HUDEP-2 (cell line): ENCODE measurements at regions not wholly inside any gene's neighbourhood (a gene's known extent, or its start where the extent isn't known, plus 50 kb on each side); places are given as distances from the start of the nearest gene placed in this dataset.
"Not testable (repeated sequence)": the region's sequence is repeated elsewhere in the genome, so short reads cannot be mapped to it uniquely, and the experiment has no call there.

Experiments used
- DNase-seq, 76 experiments: peaks; one replicate each; lab custom pipeline; 2025; ENCODE audit not compliant: unreplicated experiment in 76 of 76; lab: John Stamatoyannopoulos, UW

DNA sequence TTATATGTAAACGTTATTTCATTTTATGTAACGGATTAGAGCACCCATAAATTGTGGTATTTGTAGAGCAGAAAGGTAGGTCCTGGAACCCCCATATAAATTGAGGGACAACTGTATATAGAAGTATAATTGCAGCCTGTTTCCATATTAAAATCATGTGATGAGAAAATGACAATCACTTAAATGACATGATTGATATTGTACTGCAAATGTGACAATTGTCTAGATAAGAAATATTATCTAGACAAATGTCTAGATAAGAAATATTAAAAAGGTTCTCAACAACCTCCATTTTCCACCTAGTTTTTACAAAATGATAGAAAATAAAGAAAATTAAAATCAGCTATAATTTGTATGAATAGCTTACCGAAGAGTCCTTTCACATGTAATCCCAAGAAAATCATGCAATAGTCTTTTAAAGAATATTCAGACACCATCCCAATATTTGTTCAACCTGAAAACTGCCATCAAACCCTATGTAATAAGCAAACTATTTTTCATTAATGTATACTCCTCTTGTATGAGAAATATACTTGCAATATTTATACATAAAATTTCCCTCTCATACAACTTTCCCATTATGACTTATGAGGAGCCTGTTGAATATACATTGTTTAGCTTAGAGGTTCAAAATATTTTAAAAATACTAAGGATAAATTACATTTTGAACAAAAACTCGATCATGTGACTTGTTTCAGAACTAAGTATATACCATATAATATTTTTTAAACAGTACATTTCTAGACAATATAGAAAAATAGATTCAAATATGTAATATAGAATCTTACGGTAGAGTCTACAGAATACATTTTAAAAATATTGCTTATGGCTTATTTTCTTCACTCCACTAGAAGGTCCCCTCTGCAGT is 153.2 kb downstream of the CRPPA start:
- DNase-seq: no peak

DNA sequence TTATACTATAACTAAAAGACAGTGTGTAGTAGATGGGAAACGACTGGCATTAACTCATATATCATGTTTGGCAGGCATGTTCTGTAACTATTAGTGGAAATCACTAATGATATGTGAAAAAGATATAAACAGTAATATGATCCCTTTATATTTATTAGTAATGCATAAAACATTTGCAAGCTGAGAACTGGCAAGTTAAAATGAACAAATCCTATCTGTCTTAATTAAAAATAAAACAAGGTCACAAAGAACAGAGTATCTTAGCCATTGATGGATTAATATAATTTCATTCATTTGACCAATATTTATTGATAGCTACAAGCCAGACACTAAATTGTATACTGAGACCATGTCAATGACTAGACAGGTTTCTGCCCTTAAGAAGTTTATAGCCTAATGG is 154.5 kb downstream of the CRPPA start:
- no peak for DNase-seq

DNA sequence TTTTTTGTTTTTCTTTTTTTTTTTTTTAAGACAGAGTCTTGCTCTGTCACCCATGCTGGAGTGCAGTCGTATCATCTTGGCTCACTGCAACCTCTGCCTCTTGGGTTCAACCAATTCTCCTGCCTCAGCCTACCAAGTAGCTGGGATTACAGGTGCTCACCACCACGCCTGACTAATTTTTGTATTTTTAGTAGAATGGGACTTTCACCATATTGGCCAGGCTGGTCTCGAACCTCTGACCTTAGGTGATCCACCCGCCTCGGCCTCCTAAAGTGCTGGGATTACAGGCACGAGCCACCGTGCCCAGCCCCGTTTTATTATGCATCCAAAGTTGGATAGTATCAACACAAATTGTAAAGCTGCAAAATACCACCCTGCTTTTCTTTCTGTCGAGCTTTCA is 154.9 kb downstream of the CRPPA start:
- not testable (repeated sequence) for DNase-seq

DNA sequence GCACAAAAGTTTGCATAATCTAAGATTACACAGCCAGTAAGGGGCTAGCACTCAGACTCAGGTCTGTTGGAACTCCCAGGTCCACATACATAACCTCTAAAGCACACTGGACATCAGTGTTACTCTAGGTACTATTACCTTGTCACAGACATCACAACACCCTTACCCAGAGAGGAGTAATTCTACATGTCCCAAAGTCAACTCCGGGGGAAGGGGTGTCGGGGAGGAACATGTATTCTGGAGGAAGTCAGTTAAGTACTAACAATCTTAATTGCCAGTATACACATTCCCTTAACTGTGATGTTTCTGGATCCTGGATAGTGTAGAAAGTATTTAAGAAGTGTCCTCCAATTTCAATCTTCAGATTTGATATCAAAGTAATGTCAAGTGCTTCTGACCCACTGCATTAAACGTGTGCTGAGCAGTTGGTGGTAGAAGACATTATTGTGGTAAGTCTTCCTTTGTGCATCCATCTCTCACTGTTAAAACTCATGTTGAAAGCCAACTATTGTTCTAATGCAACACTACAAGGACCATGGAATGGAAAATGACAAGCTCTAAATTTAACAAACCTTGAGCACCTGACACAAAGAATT is 155.4 kb downstream of the CRPPA start:
- no peak for DNase-seq

DNA sequence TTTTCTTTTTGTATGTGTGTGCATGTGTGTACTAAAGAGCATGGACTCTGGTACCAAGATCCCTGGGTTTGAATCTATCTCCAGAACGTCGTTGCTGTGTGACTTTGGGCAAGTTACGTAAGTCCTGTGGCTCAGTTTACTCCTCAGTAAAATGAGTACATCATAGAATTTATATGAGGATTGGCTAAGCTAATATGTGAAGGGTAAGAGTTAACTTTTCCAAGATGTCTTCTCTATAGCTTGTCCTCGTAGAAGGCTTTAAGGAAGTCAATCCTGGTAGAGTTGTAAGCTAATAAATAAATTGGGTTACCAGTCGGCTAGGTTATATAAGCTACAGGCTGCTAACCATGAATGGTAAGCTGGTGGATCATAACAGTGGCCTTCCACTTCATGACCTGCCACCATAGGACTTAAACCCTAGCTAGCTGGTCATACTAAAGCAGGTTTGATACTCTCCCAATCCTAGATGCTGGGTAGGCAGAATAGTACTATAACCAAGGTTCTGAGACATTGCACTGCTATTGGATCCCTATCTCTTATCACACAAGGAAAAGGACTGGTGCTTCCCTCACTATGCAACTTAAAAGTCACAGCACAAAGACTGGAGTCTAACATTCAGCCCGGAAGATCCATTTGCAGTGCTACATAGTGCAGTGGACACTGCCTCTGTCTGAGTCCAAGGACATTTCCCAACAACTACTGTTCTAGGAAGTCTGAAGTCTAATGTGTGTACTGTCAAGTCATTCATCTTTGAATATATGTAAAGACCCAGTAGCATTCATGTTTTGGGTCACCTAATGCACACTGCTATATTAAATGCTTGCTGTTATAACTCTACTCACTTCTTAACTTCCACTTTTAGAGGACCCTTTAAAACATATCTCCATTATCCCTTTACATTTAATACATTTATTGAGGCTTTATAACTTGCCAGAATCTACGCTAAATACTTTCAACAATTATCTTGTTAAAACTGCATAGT is 156.2 kb downstream of the CRPPA start:
- DNase-seq: no peak

DNA sequence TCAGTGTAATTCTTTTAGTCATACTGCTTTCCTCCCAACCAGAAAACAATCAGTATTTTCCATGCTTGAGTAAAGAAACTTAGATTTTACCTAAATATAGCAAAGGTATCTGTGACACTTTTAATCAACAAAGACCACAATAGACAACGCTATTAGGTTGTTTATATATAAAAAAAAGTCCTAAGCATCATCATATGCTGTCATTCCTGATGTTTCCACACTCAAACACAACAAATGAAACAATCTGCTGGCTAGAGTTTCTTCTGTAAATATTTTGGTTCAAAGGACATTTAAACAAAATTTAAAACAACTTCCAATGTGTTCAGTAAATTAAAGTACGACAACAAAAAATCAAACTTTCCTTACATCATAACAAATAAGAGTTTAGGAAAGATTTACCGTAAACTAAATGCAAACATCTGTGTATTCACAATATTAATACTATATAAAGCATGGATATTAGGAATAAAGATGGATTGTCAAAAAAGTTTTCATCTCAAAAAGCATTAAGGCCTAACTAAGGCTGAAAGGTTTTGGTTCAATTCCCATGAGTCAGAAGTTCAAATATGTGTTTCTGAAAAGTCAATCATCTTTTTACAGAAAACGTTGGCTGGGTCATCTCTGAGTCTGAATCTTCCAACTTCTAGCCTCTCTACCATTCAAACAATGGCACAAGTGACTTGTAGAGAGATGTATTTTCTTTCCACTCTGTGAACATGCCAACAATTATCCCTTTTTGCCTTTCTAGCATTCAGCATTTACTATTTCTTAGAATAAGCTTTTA is 157.1 kb downstream of the CRPPA start:
- no peak for DNase-seq

DNA sequence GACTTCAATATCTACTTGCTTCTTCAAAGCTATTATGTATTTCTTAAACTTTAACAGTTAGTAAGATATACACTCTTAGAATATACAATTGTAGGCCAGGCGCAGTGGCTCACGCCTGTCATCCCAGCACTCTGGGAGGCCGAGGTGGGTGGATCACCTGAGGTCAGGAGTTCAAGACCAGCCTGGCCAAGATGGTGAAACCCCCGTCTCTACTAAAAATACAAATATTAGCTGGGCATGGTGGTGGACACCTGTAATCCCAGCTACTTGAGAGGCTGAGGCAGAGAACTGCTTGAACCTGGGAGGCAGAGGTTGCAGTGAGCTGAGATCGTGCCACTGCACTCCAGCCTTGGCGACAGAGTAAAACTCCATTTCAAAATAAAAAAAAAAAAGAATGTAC is 158.0 kb downstream of the CRPPA start:
- DNase-seq: not testable (repeated sequence)

DNA sequence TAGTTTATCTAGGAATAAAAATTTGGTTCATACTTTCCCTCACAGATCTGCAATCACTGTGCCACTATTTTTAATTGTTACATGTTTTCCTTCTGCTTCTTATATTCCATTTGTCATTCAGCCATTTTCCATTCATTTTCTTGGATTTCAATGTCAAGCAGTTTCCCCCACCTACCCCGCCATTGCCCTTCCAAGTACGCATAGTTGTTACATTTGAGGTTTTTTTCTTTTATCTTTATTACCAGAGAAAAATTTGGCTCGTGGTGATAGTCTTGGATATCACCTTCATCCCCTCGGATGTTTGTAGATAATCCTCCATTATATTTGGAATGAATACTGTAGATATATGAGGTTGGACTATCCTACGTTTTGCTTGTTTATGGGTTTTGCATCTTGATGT is 159.7 kb downstream of the CRPPA start:
- no peak for DNase-seq

DNA sequence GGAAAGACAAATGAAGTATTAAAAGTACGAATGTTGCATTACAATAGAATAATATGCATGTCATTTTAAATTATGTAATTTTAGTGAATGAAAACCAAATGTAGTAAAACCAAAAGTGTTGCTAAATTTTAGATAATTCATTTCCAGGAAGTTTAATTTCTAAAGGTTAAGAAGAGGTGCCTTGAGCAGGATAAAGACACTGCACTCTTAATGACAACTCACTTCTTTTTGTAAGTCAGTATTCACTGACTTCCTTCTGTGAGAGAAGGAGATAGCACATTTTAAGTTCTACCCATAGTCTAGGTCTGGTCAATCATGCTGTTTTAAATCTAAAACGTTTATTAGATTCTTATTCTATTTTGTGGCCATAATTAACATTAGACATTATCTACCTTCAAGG is 160.2 kb downstream of the CRPPA start:
- no peak for DNase-seq

DNA sequence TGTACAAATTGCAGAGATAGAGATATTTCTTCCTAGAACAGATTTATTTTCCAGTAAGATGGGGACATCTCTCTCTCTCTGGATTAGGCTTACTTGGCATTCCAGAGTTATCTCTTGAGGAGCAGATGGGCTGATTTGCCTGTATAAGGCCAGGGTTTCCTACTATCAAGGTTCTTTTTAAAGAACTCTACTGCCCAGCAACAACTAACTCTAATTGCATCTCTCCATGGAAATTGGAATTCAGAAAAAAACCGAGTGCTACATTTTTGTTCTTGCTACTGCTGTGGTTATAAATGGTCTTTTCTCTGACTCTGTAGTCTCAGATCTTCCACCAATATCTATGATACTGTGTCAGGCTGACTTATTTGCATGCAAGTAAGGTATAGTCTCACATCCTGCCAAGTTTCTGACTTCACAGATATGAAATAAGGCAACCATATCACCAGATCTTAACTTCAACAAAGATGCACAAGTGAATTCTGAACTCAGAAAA is 161.1 kb downstream of the CRPPA start:
- DNase-seq: no peak

DNA sequence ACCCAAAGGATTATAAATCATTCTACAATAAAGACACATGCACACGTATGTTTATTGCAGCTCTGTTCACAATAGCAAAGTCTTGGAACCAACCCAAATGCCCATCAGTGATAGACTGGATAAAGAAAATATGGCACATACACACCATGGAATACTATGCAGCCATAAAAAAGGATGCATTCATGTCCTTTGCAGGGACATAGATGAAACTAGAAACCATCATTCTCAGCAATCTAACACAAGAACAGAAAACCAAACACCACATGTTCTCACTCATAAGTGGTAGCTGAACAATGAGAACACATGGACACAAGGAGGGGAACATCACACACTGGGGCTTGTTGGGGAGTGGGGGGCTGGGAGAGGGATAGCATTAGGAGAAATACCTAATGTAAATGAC is 164.9 kb downstream of the CRPPA start:
- not testable (repeated sequence) for DNase-seq

DNA sequence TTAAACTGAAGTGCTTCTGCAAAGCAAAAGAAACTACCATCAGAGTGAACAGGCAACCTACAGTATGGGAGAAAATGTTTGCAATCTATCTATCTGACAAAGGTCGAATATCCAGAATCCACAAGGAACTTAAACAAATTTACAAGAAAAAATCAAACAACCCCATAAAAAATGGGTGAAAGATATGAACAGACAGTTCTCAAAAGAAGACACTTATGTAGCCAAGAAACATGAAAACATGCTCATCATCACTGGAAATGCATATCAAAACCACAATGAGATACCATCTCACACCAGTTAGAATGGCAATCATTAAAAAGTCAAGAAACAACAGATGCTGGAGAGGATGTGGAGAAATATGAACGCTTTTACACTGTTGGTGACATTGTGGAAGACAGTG is 165.4 kb downstream of the CRPPA start:
- DNase-seq: not testable (repeated sequence)

DNA sequence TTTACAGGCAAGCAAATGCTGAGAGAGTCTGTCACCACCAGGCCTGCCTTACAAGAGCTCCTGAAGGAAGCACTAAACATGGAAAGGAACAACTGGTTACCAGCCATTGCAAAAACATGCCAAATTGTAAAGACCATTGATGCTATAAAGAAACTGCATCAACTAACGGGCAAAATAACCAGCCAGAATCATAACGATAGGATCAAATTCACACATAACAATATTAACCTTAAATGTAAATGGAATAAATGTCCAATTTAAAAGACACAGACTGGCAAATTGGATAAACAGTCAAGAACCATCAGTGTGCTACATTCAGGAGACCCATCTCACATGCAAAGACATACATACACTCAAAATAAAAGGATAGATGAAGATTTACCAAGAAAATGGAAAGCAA is 170.7 kb downstream of the CRPPA start:
- not testable (repeated sequence) for DNase-seq

DNA sequence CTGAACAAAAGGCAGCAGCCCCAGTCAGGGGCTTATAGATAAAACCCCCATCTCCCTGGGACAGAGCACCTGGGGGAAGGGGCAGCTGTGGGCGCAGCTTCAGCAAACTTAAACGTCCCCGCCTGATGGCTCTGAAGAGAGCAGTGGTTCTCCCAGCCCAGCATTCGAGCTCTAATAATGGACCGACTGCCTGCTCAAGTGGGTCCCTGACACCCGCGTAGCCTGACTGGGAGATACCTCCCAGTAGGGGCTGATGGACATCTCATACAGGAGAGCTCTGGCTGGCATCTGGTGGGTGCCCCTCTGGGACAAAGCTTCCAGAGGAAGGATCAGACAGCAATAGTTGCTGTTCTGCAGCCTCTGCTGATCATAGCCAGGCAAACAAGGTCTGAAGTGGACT is 172.1 kb downstream of the CRPPA start:
- not testable (repeated sequence) for DNase-seq

DNA sequence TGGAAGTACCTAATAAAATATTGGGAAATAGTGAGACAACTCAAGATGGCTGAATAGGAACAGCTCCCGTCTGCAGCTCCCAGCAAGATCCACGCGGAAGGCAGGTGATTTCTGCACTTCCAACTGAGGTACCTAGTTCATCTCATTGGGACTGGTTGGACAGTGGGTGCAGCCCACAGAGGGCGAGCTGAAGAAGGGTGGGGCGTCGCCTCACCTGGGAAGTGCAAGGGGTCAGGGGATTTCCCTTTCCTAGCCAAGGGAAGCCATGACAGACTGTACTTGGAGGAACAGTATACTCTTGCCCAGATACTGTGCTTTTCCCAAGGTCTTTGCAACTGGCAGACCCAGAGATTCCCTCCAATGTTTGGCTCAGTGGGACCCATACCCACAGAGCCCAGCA is 172.8 kb downstream of the CRPPA start:
- DNase-seq: not testable (repeated sequence)

DNA sequence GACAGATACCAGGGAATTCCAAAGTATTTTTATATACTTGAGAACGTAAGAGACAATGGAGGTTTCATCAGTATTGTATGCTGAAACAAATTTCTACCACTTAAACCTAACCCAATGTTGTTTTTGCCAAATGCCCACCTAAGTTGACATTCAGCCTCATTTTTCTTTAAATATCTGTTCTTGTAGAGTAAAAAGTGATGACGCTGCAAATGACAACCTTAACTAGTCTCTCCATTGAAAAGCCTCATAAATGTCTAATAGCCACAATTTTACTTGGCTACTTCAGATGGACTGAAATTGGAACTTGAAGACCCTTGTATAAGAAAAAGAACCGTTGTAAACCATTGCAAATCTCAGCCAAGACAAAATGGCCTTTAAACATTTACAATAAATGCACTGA is 176.9 kb downstream of the CRPPA start:
- DNase-seq: no peak

DNA sequence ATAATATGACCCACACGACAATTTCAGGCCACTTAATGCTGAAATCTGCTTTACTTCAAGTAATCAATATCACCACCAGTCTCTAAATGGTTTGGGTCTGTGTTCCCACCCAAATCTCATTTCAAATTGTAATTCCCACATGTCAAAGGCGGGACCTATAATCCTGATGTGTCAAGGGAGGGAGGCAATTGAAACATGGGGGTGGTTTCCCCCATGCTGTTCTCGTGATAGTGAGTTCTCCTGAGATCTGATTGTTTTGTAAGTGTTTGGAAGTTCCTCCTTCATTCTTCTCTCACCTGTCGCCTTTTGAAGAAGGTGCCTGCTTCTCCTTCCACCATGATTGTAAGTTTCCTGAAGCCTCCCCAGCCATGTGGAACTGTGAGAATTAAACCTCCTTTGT is 178.4 kb downstream of the CRPPA start:
- DNase-seq: no peak

DNA sequence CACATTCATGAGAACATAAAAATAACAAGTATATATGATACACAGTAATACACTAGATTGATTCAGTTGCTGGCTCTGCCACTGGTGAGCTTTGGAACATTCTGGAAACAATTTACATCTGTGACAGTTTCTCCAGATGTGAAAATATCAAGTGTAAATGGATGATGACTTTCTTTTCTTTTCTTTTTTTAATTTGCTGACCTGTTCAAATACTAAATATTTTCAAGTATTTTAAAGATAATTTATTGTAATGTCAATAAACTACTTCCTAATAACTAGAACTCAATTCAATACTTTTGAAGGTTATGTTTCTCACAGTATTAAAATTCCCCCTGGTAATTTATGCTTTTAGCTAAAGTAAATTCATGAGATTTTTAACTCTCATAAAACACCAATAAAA is 180.3 kb downstream of the CRPPA start:
- no peak for DNase-seq

DNA sequence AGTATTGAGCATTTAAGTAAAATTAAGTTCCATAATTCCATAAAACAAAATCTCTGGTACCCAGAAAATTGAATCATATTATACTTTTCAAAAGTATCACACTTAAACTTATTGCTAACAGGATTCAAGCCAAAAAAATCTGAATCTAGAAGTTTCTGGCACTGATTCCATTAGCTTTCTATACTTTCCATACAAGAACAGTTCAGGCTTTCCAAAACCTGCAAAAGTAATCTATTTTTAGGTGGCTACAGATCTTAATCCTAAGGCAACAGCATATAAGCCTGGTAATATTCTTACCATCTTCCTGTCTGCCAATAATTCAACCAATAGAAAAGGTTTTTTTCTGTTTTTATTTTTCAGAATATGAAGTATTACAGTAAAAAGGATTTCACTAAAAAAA is 185.0 kb downstream of the CRPPA start:
- DNase-seq: no peak
